Activated T-cell treated with anti-CD3 and anti-CD28 coated beads, Interleukin-2, amount 50 U/mL, for 1 hour (primary cell): ENCODE measurements at regions not wholly inside any gene's neighbourhood (a gene's known extent, or its start where the extent isn't known, plus 50 kb on each side); places are given as distances from the start of the nearest gene placed in this dataset.
"Not testable (repeated sequence)": the region's sequence is repeated elsewhere in the genome, so short reads cannot be mapped to it uniquely, and the experiment has no call there.

ENCODE experiments used
- DNase-seq: peaks from one replicate; pipeline ENCODE4 v3.0.0-alpha.2; 2020

DNA sequence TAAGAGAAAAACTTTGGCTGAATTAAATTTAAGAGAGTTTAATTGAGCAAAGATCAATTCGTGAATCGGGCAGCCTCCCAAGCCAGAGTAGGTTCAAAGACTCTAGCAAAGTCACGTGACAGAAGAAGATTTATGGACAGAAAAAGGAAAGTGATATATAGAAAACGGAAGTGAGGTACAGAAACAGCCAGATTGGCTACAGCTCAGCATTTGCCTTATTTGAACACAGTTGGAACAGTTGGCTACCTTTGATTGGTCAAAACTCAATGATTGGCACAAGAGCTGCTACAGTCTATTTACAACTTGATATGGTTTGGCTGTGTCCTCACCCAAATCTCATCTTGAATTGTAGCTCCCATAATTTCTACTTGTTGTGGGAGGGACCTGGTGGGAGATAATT, 102.6 kb downstream of the PLG start:
- DNase-seq, result no peak

DNA sequence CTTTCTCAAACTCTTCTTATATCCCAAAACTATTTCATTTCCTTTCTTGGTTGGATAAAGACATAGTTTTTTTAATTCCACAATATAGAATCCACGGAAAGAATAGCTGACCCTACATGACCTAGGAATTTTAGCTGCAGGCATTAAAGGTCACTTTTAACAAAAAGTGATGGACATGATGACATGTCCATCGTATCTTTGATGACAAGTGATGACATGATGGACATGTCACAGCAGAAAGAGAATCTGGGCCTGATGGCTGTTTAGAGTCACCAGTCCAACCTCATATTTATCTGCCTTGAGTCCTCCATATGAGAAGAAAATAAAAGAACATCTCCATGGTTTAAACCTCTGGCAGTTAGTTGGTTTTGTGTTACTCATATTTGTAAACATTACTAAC, 106.2 kb downstream of the PLG start:
- DNase-seq, result no peak

DNA sequence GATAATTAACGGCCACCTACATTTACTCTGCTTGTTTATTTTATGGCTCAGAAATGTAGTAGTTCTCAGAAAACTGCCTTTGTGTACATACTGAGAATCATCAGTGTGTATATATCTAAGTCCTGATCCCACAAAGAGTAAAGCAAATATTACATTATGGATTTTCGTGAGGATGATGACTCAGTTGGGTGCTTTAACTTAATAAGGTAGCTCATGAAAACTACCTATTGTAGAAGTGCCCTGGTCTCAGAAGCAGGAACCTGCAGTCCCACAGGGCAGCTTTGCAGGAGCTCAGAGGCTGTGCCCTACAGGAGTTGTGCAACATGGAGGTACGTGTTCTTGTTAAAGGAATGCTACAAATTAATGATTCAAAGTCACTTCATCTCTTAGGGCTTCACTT, 108.2 kb downstream of the PLG start:
- no peak for DNase-seq

DNA sequence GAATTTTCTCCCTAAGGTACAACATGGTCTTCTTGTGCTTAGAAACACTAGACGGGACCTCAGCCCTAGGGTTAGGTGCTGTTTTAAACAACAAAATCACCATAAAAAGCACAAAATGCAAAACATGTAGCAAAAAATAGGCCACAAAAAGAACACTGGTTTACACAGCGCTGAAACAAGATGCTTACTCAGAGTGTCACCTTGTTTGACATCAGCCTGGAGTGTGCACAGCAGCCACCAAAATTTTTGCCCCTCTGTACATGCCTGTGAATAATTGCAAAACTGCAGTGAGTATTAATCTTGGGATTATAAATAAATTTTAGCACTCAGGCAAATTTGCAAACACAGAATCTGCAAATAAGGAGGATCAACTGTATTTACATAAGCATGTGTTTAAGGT, 110.1 kb downstream of the PLG start:
- DNase-seq, result no peak

DNA sequence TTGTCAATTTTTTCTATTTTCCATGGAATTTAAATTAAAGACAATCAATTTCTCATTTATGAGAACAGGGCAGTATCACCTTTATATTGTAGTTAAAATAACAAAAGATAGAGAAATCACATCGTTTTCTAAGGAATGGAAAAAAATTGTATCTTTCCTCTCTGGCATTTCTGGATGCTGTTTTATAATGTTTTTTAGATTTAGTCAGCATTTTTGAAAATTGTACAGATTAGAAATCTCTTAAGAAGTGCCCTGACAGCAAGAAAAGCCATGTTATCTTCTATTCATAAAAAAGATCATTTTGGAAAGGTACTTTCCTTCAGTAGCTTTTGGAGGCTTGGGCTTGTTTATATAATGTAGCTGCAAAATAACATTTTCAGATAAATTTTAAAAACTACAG, 116.9 kb downstream of the PLG start:
- no peak for DNase-seq

DNA sequence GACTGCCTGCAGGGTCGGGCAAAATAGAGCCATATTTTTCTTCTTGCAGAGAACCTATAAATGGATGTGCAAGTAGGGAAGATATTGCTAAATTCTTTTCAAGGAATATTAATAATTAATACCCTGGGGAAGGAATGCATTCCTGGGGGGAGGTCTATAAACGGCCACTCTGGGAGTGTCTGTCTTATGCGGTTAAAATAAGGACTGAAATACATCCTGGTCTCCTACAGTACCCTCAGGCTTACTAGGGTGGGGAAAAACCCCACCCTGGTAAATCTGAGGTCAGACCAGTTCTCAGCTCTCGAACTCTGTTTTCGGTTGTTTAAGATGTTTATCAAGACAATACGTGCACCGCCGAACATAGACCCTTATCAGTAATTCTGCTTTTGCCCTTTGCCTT, 118.6 kb downstream of the PLG start:
- not testable (repeated sequence) for DNase-seq

DNA sequence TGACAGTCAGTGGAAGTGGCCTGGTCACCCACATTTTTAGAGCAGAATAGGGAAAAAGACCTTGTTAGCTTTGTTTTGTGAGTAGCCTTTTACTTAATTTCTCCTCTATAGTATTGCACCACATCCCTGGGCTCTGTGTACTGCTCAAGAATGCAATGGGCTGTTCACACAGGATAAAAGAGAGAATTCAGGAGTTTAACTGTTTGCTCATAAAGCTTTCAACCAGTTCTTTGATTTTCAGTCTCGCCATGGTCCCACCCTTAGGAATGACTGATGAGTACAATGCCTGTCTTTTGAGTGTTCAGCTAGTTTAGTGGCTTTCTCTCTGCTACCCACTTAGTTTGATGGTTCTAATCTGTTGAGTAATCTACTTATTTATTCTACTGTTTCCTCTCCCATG, 129.7 kb downstream of the PLG start:
- DNase-seq, result no peak

DNA sequence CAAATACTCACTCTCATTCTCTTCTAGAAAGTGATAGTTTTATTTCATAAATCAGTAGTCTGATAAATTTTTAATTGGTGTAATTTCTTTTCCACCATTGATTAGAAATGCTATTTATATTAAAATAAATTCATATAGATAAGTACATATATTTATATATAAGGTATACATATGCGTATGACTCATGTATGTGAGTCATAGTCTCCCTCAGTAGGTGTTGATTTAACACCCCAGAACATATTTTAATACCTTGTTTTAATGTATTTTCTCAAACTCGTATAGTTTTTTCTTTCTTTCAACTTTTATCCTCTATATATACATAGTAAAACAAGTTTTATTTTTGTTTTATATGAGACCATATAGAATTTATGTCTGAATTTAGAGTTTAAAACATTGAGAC, 130.4 kb downstream of the PLG start:
- DNase-seq, result no peak

DNA sequence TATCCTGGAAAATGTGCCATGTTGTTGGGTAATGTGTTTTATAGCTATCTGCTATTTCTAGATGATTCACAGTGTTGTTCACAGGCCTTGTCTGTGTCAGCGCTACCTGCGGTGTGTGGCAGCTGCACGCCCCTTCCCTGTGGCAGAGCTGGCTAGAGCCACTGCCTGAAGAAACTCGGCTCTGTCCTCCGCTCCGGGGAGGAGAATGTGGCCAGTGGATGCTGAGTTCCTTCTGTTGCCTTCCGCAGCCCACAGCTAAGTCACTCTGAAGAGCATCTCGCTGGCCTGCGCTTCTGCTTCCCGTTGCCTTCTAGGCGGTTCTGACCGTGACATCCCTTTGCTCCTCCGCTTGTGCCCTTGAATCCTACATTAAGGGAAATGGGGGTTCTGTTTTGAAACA, 135.1 kb downstream of the PLG start:
- DNase-seq, result no peak

DNA sequence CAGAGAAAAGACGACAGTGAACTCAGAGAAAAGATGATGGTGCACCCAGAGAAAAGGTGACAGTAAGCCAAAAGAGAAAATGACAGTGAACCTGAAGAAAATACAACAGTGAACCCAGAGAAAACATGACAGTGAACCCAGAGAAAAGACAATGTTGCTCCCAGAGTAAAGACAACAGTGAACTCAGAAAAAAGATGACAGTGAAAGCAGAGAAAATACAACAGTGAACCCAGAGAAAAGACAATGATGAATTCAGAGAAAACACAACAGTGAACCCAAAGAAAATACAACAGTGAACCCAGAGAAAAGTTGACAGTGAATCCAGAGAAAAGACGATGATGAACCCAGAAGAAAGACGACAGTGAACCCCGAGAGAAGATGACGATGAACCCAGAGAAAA, 140.5 kb upstream of the MAP3K4 start:
- DNase-seq, result no peak

DNA sequence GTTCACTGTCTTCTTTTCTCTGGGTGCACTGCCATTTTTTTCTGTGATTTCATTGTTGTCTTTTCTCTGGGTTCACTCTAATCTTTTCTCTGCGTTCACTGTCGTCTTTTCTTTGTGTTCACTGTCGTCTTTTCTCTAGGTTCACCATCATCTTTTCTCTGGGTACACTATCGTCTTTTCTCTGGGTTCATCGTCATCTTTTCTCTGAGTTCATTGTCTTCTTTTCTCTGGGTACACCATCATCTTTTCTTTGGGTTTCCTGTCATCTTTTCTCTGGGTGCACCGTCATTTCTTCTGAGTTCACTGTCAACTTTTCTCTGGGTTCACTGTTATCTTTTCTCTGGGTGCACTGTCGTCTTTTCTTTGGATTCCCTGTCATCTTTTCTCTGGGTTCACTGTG, 137.6 kb upstream of the MAP3K4 start:
- DNase-seq, result no peak

DNA sequence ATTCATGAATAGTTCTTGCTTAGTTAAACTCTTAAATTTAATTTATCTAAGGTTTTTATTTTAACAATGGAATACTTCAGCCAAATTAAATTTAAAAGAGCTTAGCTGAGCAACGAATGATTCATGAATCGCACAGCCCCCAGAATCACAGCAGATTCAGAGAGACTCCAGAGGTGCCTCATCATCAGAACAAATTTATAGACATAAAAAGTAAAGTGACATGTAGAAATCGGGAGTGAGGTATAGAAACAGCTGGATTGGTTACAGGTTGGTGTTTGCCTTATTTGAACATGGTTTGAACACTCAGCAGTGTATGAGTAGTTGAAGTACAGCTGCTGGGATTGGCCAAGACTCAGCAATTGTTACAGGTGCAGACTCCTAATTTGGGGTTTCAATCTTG, 132.7 kb upstream of the MAP3K4 start:
- no peak for DNase-seq

DNA sequence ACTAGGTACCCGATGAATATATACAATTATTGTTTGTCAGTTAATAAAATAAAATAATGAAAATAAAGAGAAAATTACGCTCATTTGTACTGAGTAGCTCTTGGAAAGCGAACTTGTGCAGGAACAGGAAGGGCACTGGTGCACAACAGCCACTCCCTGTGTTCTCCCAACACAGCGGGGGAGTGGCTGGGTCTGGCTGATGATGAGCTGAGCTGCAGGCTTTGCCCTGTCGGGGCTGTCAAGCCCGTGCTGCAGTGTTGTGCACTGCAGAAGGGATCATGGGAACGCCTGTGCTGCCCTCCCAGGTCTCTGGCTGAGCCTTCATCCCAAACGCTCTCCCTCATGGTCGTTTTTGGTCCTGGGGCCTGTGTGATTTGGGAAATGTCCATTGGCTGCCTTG, 131.7 kb upstream of the MAP3K4 start:
- no peak for DNase-seq

DNA sequence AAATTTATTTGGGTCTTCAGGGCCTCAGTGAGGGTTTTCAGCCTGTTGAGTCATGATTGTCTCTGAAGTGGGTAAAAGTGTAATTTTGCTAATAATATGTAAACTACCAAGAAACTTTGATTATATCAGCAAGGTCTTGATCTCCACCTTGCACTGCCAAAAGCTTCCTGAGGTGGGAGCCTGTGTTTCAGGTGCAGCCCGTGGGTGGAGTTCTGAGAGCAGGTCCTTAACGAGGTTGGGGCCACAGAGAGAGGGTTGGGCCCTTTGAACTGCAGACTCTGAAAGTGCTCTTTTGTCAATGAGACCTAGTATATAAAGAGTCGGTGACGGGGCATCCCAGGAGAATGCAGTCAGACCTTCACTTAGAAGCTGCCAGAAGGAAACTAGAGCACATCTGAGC, 129.7 kb upstream of the MAP3K4 start:
- DNase-seq, result no peak

DNA sequence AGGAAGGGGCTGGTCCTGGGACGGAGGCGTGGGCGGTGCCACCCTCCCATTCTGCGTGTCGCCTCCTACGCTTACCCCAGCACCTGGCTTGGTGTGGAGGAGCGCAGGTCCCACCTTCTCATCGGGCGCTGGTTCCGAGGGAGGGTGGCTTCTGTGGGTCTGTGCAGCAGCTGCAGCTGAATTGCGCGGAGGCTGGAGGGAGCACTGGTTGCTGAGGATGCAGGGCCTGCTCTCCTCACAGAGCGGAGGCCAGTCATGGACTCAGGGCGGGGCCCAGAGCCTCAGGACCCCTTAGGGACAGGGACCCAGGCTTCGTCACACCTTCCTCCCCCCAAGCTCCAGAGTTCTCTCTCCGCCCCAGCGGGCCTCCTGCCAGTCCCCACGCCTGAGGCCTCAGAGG, 127.8 kb upstream of the MAP3K4 start:
- DNase-seq, result no peak

DNA sequence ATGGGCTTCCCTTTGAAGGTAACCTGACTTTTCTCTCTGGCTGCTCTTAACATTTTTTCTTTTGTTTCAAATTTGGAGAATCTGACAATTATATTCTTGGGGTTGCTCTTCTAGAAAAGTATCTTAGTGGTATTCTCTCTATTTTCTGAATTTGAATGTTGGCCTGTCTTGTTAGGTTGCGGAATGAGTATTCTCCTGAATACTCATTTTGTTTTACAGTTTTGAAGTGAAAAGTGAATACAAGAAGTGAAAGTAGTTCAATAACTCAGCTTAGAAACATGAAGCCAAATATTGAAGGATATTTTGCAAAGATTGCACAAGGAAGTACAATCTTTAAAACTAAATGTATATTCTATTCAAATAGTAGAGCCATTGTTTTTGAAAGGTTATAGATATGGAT, 120.2 kb upstream of the MAP3K4 start:
- DNase-seq, result no peak

DNA sequence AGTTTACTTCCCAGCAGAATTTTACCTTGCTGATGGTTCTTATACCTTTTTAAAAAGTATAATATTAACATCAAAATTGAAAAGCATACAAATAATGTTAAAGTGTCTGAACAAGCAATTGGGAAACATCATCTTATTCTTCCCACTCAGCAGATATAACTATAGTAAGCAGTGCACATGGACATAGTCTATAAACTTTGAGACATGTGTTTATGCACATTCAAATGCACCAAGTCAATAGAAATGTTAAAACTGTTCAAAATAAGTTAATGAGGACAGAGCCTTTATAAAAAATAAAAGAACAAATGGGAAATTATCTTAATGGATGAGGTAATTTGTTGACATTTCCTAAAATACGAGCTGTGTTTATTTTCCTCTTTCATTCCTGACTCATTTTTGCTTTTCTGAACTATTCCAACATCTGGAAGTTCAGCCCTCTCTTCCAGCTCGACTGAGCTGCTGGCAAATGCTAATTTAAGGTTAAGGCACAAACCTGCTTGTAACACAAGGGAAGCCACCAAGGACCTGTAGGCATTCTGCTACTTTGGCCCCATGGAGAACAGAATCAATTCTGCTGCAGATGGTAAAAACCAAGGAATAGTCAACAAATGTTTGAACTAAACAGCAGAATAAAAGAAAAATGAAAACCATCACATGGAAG, 110.3 kb upstream of the MAP3K4 start:
- DNase-seq, result no peak

DNA sequence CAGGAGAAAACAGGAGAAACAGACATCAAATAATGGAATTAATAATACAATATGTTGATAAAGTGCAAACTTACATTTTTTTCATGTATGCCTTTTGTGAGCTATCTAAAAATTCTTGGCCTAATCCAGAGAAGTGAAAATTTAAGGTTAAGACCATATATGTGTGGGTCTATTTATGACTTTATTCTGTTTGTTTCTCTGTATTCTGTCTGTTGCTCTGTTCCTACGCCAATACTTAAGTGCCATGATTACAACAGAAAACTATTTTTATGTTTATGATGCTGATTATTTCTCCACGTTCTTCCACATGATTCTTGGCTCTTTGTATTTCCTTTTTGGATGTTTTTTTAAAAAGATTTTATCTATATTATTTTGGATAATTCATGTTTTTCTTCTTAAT, 109.6 kb upstream of the MAP3K4 start:
- DNase-seq, result no peak

DNA sequence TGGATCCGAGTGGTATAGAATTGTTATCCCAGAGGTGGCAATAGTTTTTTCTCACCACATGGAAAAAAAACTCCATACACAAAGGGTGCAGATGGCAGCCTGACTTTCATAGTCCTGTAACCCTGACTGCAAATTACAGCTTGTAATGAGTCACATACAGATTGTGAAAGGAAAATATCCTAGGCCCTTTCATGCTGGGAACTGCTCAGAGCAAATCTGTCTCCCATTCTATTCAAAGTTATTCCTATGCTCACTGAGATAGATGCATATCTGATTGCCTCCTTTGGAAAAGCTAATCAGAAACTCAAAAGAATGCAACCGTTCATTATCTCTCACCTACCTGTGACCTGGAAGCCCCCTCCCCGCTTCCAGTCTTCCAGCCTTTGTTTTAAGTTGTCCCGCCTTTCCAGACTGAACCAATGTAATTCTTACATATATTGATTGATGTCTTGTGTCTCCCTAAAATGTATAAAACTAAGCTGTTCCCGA, 108.7 kb upstream of the MAP3K4 start:
- no peak for DNase-seq

DNA sequence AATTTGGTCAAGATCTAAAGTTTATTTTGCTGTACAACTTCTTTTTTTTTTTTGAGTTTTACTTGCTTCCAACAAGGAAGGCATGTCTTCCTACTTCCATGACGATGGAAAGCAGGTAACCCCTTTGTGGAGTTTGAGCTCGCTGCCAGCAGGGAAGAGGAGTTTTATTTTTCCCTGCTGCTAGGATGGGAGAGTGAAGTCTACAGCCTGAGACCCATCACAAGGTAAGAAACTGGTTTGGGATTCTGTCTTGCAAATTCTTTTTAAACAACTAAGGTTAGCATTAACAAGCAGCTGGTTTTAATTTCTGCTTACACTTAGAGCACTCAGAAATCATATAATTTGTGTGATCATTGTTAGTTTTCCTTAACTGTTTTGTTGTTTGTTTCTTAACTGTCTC, 108.0 kb upstream of the MAP3K4 start:
- no peak for DNase-seq

DNA sequence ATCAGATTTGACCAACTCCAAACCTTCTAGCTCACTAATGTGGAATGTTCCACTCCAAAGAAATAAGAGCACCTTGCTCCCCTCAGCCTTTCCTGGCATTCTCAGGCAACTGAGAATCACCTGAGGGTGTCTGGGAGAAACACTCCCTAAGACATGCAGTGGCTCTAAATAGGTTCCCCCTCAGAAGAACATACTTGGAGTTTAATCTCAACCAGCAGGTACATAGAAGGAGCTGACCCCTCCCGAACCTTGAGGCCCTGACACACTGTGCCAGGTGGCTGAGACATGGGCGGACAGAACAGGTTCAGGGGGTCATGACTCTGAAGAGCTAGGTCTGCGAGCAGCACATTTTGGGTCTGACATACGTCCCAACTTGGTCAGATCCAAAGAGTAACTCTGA, 107.6 kb upstream of the MAP3K4 start:
- no peak for DNase-seq

DNA sequence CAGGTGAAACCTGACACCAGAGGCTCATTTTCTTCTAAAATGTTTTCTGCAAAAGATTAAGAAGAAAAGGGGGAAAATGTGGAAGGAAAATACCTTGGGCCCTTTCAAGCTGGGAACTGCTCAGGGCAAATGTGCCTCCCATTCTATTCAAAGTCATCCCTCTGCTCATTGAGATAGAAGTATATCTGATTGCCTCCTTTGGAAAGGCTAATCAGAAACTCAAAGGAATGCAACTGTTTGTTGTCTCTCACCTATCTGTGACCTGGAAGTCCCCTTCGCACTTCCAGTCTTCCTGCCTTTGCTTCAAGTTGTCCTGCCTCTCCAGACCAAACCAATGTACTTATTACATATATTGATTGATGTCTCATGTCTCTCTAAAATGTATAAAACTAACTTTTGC, 102.4 kb upstream of the MAP3K4 start:
- not testable (repeated sequence) for DNase-seq

DNA sequence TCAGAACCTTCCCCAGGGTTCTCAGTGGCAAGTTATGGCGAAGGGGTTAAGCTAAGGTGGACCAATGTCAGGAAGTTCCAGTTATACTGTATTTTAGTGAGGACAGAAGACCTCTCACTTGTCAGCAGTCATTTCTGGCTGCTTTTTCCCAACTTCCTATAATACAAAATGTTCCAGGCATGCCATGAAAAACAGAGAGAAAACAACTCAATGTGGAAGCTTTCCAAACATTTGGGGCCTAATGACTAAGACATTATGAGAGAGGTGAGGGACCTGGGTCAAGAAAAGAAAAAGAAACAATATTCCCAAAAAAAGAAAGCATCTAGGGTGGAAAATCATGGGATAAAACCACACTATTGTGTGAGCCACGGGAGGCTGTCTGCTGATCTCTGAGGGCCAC, 99.9 kb upstream of the MAP3K4 start:
- DNase-seq, result no peak

DNA sequence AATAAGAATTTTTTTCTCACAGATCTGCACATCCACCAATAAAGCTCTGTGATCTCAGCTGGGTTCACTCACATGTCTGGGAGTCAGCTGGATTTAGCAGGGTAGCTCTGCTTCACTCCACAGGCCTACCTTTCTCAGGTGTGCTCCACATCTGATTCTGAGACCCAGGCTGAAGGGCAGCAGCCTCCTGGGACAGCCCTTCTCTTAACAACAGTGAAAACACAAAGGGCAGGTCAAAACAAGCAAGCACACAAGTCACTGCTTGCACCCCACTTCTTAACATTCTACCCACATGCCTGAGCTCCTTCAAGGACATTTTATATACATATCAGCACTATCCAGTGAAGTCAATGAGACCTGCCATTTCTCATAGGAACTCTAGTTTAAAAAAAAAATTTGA, 96.0 kb upstream of the MAP3K4 start:
- no peak for DNase-seq

DNA sequence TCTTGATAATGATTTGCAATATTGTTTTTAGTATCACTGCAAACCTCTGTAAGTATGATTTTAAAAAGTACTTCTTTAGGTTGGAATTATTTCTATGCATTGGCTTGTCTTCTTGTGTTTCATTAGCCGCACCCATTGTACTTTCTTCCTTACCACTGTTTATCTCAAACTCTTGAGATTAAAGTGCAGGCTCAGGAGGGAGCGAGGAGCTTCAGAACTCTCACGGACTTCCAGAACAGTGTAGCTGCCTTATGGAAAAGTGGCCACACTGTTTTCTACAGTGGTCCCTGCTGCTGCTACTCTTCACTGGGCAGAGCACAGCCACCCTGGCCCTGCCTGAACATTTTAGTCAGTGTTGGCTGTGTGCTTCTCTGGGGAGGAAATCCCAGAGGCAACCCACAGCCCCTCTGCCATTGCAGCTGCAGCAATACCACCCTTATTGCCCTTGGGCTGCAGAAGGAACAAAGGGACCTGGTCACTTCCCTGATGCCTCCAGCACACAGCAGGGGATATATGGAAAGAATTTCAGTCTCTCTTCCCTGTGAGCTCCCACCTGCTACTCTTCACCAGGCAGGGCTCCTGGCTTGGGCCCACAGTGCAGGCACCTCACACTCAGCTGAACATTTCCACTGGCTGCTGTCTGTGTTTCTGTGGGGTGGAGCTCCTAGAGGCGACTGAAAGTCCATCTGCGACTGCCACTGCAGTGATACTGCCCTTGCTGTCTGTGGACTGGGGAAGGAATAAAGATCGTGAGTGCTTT, 91.7 kb upstream of the MAP3K4 start:
- no peak for DNase-seq
